Activated CD4-positive, alpha-beta T cell treated with anti-CD3 and anti-CD28 coated beads for 1 hour (primary cell): ENCODE measurements at regions not wholly inside any gene's neighbourhood (a gene's known extent, or its start where the extent isn't known, plus 50 kb on each side); places are given as distances from the start of the nearest gene placed in this dataset.

ENCODE experiments used
- DNase-seq: peaks from one replicate; pipeline ENCODE4 v3.0.0-alpha.2; 2020

GRCh38 chr5:174414315-174414710, 310.1 kb upstream of the MSX2 start:
- DNase-seq: no peak

DNA sequence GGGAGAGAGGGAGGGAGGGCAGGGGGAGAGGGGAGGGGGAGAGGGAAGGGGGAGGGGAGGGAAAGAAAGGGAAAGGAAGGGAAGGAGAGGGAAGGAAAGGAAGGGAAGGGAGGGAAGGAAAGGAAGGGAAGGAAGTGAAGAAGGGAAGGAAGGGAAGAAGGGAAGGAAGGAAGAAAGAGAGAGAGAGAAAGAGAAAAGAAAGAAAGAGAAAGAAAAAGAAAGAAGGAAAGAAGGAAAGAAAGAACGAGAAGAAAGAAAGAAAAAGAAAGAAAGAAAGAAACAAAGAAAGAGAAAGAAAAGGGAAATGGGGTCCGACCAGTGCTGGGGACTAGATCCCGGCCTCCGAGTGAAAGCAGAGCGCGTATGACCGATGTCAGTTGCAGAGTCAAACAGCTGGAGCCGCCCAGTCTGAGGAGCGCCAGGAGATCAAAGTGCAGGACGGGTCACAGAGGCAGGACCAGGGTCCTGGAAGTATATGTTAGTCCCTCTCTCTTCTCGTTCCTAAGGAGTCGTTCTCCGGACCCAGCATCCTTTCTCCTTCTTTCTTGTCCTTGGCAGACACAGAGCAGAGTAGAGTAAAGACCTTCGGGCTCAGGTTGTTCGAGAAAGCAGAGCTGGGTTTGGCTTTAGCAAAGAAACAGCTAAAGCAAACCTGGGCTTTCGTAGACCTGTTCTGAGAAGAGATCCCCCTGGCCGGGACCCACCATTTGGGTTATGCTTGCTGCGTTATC, 305.4 kb upstream of the MSX2 start:
- no peak for DNase-seq

DNA sequence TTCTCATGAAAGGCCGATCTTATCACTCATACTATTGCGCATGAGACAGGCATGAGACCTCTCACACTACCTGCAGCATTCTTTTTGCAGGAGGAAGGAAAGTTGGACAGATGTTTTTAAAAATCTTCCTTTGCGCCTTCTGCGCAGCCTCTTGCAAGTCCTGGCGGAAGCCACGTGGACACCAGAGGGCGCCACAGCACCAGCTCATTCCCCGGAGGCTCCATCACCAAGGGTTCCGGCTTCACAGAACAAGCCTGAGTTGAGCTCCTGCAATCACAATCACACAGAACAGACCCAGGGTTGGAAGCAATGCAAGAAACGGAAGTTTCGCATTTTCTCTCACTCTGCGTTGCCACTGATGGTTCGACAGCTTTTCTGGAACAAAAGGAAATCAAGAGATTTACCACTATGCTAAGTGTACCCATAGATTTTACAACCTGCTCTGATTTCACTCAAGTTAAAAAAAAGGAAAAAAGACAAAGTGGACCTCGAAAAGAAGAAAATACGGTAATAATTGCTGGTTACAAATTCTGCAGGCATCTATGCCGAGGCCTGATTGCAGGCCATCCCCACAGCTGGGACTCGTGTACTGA, 304.7 kb upstream of the MSX2 start:
- DNase-seq: peak; percentile 58

- no peak for DNase-seq
Observed at GRCh38 chr5:174420651-174421407, 303.6 kb upstream of the MSX2 start.

GRCh38 chr5:174421408-174421805, 303.0 kb upstream of the MSX2 start:
- DNase-seq: no peak

- no peak for DNase-seq
Observed at GRCh38 chr5:174423558-174423957, 300.8 kb upstream of the MSX2 start.

DNA sequence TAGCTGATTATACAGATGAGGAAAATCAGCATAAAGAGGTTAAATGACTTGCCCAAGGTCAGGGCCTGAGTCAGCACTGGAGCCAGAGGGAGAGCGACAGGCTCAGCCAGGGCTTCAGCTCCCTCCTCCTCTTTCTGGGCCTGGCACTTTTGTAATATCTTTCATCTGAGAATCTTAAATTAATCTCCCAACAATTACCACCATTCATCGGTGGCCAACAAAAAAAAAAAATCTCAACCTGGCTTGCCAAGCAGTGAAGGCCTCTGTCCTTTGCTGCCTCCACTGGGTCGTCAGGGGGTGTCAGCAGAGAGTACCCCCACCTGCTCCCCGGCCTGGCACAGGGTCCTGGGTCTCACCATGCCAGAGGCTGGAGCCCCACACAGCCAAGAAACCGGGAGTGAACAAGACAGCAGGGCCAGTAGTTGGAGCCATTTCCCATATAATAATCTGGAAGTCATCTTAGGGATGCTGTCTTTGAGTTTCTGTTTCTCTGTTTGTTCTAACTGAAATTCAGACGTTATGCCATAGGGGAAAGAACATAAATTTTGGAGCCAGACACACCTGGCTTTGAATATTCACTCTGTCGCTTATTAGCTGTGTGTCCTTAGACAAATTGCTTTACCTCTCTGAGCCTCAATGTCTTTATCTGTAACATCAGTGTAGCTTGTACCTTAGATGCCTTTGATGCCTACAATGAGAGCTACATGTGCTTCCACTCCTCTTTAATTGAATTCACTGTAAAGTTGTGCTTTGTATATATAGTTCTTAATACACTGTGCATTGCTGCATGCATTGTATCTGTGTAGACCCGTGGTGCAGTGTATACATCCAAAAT, 299.9 kb upstream of the MSX2 start:
- no peak for DNase-seq

DNA sequence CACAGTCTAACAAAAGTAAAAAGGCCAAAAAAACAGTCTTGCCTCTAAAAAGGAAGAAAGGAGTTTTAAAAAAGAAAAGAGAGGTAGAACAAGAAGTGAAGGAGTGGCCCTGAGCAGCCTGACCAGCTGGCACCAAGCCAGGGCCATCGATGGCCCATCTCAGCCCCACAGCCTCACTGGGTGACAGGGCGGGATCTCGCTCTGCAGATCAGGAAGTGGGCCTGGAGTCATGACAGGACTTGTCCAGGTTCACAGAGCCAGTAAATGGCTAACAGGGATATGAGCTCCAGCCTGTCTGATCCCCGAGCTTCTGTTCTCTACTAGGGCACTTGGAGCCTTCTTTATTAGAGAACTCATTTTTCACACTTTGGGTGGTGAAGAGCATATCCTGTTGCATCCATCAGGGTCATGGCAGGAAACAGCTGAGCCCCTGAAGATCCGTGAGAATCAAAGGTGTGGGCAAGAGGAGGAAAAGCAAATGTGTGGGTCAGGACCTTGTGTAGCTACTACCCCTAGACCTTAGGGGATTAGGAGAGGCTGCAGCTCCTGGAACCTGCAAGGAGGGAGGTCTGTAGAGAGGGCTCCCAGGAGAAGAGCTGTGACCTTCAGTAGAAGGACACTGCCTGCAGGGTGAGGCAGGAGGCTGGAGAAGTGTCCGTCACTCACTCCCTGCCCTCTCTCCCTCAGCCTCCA, 299.0 kb upstream of the MSX2 start:
- DNase-seq: no peak

- DNase-seq: no peak
Observed at GRCh38 chr5:174425964-174426290, 298.5 kb upstream of the MSX2 start.

- DNase-seq: no peak
Observed at GRCh38 chr5:174426388-174426787, 298.0 kb upstream of the MSX2 start.

DNA sequence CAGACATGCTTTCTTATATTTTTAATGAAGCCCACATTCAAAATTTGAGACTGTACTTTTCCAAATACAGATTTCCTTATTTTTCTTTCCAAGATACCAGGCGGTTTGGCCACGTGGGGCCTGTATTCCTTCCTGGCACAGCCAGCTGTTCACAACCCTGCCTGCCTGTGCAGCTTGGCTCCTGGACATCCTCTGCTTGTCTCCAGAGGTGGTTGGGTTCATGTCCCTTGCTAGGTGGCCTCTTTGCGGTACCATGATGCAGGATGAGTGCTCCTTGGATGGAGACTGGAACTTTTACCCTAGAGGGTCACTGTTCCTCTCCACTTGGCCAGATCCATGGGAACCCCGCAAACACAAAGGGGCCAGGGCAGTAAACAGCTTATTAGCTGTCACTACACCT, 297.5 kb upstream of the MSX2 start:
- DNase-seq: no peak

DNA sequence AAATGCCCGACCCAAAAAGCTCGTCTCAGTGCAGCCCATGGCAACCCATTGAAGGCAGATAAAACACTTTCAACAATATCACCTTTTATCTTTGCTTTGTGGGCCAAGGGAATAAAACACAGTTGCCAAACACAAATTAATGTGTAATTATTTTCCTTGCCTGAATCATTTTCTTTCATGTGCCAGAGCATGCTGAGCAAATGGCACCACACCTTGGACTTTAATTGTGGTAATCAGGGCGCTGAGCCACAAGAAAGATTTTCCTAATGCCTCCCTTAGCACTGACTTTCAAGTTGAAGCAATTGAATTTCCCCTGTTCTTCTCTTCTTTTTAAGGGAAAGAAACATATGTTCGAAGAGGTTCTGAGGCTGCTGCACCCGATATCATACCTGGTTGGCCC, 297.1 kb upstream of the MSX2 start:
- DNase-seq: no peak

- DNase-seq: no peak
Observed at GRCh38 chr5:174428895-174429294, 295.5 kb upstream of the MSX2 start.

- no peak for DNase-seq
Observed at GRCh38 chr5:174430940-174431339, 293.4 kb upstream of the MSX2 start.

GRCh38 chr5:174431504-174431903, 292.9 kb upstream of the MSX2 start:
- no peak for DNase-seq

DNA sequence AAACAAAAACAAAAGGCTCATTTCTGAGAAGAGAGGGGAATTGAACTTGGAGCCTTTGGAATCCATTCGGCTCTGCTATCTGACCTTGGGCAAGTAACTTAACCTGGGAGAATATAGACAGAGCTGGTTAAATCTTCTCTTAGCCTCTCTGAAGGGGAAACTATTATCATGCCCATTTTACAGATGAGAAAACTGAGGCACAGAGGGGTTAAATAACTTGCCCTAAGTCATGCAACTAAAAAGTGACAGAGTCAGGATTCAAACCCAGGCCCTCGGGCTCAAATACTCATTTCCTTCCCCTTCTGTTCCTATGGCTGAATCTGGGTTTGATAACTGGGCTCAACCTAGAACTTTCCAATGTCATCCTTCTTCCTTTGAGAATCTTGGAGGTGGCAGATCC, 291.3 kb upstream of the MSX2 start:
- DNase-seq: no peak

GRCh38 chr5:174436750-174437149, 287.6 kb upstream of the MSX2 start:
- no peak for DNase-seq

DNA sequence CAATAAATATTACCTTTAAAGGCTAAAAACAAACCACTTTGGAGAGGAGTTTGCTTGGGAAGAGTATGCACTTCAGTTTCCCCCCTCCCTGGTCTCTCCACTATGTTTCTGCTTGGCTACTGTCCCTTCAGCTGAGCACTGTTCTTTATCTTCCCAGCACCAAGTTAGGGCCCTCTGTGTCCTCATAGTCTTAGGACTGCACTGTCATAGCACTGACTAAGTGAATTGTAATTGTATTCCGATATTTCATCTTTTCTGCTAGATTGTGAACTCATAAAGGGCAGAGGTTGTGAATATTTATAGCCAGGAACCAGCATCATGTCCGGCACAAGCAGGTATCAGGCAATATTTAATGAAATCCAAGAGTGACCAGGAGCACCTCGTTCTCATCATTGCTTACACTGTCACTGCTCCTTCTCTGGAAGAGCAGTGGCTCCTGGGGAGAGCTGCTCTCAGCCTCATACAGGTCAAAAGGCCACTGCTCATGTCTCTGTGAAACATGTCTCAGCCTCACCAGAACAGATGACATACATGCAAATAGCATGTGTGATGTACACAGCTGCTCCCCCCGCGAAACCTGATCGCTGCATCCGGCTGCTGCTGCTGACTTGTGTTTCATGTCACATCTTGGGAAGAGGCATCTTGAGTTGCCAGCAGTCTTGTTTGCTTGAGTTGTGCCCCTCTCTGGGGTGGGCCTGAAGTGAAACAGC, 279.7 kb upstream of the MSX2 start:
- DNase-seq: no peak

GRCh38 chr5:174446446-174446845, 277.9 kb upstream of the MSX2 start:
- DNase-seq: no peak

- DNase-seq: no peak
Observed at GRCh38 chr5:174446988-174447387, 277.4 kb upstream of the MSX2 start.

GRCh38 chr5:174448041-174448440, 276.3 kb upstream of the MSX2 start:
- no peak for DNase-seq

- no peak for DNase-seq
Observed at GRCh38 chr5:174448662-174449061, 275.7 kb upstream of the MSX2 start.
